ENCODE measurements at regions not wholly inside any gene's neighbourhood (a gene's known extent, or its start where the extent isn't known, plus 50 kb on each side); places are given as distances from the start of the nearest gene placed in this dataset.
"Not testable (repeated sequence)": the region's sequence is repeated elsewhere in the genome, so short reads cannot be mapped to it uniquely, and the experiment has no call there.

GRCh38 chr1:14173598-14173997 is 424.9 kb upstream of the KAZN start:
- no peak for TF ChIP-seq CTCF (IDR thresholded peaks at IDR 0.05; ENCODE audit: low read depth, low read length)
- in situ Hi-C loops (cut with HindIII; ENCODE audit: low sequenced_read_pairs), result no loop called here
- no peak overlapping the region for H3K4me3 ChIP-seq (ENCODE audit: low read depth, low read length)
- DNase-seq (ENCODE audit: low read depth, low spot score), result no peak

- DNase-seq (ENCODE audit: low read depth, low spot score); H3K4me3 ChIP-seq (ENCODE audit: low read depth, low read length); in situ Hi-C loops (cut with HindIII; ENCODE audit: low sequenced_read_pairs): not testable (repeated sequence)
Observed at GRCh38 chr1:14177866-14178265, 420.6 kb upstream of the KAZN start.

GRCh38 chr1:14180738-14181137 is 417.7 kb upstream of the KAZN start:
- H3K4me3 ChIP-seq (ENCODE audit: low read depth, low read length), result no peak overlapping the region
- in situ Hi-C loops (cut with HindIII; ENCODE audit: low sequenced_read_pairs), result no loop called here
- no peak for DNase-seq (ENCODE audit: low read depth, low spot score)
- no peak for TF ChIP-seq CTCF (IDR thresholded peaks at IDR 0.05; ENCODE audit: low read depth, low read length)

GRCh38 chr1:14181191-14181795 is 417.2 kb upstream of the KAZN start:
- no peak overlapping the region for H3K4me3 ChIP-seq (ENCODE audit: low read depth, low read length)
- in situ Hi-C loops (cut with HindIII; ENCODE audit: low sequenced_read_pairs), result no loop called here
- no peak for TF ChIP-seq CTCF (IDR thresholded peaks at IDR 0.05; ENCODE audit: low read depth, low read length)
- peak; percentile 70 for DNase-seq (ENCODE audit: low read depth, low spot score)

GRCh38 chr1:14182856-14183255 is 415.6 kb upstream of the KAZN start:
- TF ChIP-seq CTCF (IDR thresholded peaks at IDR 0.05; ENCODE audit: low read depth, low read length), result no peak
- in situ Hi-C loops (cut with HindIII; ENCODE audit: low sequenced_read_pairs), result no loop called here
- H3K4me3 ChIP-seq (ENCODE audit: low read depth, low read length), result no peak overlapping the region
- no peak for DNase-seq (ENCODE audit: low read depth, low spot score)

- in situ Hi-C loops (cut with HindIII; ENCODE audit: low sequenced_read_pairs), result no loop called here
- TF ChIP-seq CTCF (IDR thresholded peaks at IDR 0.05; ENCODE audit: low read depth, low read length), result no peak
- no peak for DNase-seq (ENCODE audit: low read depth, low spot score)
Observed at GRCh38 chr1:14183329-14183728, 415.2 kb upstream of the KAZN start.

GRCh38 chr1:14184454-14184853 is 414.0 kb upstream of the KAZN start:
- in situ Hi-C loops (cut with HindIII; ENCODE audit: low sequenced_read_pairs), result no loop called here

More at GRCh38 chr1:14183329-14183728, 415.2 kb upstream of the KAZN start:
- H3K4me3 ChIP-seq (ENCODE audit: low read depth, low read length), result no peak overlapping the region

More at GRCh38 chr1:14184454-14184853, 414.0 kb upstream of the KAZN start:
- no peak for DNase-seq (ENCODE audit: low read depth, low spot score)
- no peak for TF ChIP-seq CTCF (IDR thresholded peaks at IDR 0.05; ENCODE audit: low read depth, low read length)
- H3K4me3 ChIP-seq (ENCODE audit: low read depth, low read length), result no peak overlapping the region

All from astrocyte of the spinal cord (primary cell).